ENCODE measurements at regions not wholly inside any gene's neighbourhood (a gene's known extent, or its start where the extent isn't known, plus 50 kb on each side); places are given as distances from the start of the nearest gene placed in this dataset.

DNA sequence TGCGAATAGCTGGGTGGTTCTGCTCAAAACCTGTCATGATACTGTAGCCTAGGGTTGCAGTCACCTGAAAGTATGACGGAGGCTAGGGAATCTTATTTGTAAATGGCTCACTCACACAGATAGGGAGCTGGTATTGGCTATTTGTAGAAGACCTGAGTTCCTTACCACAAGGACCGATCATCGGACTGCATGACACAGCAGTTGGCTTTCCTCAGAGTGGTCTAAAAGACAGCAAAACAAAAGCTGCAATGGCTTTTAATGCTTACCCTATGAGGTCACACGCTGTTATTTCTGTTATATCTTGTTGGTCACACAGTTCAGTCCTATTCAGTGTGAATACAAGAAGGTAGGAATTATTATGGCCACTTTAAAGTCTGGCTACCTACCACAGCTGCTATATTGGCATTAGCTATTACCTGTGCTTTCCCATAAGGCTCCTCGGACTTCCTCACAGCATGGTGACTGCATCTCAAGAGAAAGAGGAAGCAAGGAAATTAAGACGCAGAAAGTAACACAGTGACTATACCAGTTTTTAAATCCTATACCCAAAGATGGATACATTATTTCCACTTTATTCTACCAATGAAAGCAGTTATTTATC is 68.4 kb upstream of the LRRC7 start:
- no peak for DNase-seq
- intact Hi-C loops (cut with DNase I), result no loop called here

DNA sequence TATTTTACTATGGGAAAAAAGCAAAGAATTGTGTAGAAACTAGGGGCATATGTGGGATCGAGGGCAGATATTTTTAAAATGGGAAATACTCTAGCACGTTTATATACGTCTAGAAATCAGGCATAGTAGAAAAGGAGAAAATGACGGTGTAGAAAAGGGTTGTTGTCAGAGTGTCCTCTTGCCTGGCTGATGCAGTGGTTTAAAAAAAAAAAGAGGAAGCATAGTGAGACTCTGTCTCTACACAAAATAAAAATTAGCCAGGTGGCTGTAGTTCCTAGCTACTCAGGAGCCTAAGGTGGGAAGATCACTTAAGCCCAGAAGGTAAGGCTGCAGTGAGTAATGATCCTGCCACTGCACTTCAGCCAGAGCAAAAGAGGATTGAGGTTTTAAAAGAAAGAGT is 64.7 kb upstream of the LRRC7 start:
- DNase-seq, result no peak
- intact Hi-C loops (cut with DNase I), result no loop called here

DNA sequence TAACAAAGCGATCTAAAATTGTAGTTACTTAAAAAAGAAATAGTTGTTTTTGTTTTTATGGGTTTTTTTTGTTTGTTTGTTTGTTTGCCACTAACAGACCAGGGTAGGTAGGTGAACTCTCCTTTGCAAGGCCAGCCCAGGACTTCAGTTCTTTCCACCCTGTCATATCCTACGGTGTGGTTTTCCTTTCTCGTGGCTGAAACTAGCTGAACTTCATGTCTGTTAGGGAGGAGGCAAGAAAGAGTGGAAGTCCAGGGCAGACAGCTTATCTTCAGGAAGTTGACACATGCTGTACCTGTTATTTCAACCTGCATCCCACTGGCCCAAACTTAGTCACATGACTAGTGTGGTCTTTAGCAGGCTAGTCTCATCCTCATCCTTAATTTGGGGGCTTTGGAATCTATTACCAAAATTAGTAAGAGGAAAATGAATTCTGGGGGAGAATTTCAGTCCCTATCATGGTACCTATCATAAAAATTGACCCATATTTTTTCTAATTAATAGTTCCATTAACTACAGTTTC is 62.9 kb upstream of the LRRC7 start:
- no peak for DNase-seq
- intact Hi-C loops (cut with DNase I), result no loop called here

DNA sequence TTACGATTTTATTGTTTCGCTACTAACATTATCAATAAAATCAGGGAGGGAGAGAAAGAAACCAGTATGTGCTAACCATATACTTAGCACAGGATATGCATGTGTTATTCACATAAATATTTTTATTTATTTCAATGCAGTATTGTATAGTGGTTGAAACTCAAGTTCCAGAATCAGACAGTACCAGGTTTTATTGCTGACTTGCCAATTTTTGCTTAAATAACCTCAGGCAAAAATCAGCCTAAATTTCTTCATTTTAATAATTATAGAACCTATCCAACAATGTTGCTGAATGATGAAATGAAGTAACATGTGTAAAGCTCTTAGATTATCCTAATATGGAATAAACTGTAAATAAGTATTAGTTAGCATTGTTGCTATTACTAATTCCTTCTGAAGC is 61.4 kb upstream of the LRRC7 start:
- DNase-seq, result no peak
- intact Hi-C loops (cut with DNase I), result no loop called here

- no peak for DNase-seq
- intact Hi-C loops (cut with DNase I), result no loop called here
Measured at GRCh38 chr1:69506721-69507120, 61.0 kb upstream of the LRRC7 start.

DNA sequence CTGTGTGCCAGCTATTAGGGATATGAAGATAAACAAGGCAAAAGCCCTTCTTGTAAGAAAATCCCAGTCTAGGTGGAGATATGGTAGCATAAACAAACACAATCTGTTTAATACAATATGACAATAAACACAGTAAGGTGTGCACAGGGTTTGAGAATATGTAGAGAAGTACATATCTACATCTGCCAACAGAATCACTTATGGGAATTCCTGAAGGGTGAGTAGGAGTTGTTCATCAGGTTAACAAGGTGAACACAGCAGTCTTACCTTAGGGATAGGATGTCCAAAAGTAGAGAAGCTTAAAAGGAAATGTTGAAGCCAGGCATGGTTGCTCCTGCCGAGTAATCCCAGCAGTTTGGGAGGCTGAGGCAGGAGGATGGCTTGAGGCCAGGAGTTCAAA is 57.7 kb upstream of the LRRC7 start:
- no peak for DNase-seq
- intact Hi-C loops (cut with DNase I), result no loop called here

DNA sequence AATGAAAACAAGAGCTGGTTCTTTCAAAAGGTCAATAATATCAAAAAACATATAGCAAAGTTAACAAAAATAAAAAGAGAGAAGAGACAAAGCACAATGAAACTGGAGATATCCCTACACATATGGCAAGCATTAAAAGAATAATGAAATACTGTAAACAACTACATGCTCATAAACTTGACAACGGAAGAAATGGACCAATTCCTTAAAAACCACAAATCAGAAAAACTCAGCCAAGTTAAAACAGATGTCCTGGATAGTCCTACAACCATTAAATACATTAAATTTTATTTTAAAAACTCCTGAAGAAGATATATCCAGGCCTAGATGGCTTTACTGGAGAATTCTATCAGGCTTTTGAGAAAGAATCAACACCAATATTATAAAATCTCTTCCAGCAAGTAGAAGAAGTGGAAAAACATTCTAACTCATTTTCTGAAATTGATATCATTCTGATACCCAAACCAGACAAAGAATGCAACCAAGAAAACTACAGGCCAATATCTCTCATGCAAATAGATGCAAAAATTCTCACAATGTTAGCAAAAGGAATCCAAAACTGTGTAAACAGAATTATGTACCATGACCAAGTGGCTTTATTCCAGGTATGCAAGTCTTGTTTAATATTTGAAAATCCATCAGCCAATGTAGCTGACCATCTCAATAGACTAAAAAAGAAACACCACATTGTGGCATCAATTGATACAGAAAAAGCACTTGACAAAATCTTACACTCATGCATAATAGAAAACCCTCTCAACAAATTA is 56.1 kb upstream of the LRRC7 start:
- intact Hi-C loops (cut with DNase I), result no loop called here
- DNase-seq, result no peak

DNA sequence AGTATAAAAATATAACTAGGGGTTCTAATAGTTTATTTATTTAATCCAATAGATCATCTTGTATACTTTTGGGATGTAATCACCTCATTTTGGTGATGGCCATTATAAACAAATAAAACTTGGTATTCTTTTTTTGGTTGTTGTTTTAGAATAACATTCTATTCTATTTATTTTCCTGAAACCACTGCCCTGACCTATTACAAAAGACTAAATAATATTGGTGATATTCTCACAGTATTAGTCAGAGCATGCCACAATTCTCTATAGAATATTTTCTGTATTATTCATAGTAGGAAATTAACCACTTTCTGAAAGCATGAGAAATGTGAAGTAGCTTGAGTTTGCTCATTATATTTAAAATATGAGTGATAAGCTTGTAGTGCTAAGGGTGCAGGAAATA is 54.1 kb upstream of the LRRC7 start:
- intact Hi-C loops (cut with DNase I), result no loop called here

More for the DNA sequence above, 54.1 kb upstream of the LRRC7 start:
- no peak for DNase-seq
